ENCODE measurements at regions not wholly inside any gene's neighbourhood (a gene's known extent, or its start where the extent isn't known, plus 50 kb on each side); places are given as distances from the start of the nearest gene placed in this dataset.
"Not testable (repeated sequence)": the region's sequence is repeated elsewhere in the genome, so short reads cannot be mapped to it uniquely, and the experiment has no call there.

GRCh38 chr12:31183899-31184298, 110.2 kb downstream of the DDX11 start:
- TF ChIP-seq EZH2 (IDR thresholded peaks at IDR 0.05; ENCODE audit: borderline replicate concordance, low read length) = not testable (repeated sequence)
- TF ChIP-seq, protein P1, sequence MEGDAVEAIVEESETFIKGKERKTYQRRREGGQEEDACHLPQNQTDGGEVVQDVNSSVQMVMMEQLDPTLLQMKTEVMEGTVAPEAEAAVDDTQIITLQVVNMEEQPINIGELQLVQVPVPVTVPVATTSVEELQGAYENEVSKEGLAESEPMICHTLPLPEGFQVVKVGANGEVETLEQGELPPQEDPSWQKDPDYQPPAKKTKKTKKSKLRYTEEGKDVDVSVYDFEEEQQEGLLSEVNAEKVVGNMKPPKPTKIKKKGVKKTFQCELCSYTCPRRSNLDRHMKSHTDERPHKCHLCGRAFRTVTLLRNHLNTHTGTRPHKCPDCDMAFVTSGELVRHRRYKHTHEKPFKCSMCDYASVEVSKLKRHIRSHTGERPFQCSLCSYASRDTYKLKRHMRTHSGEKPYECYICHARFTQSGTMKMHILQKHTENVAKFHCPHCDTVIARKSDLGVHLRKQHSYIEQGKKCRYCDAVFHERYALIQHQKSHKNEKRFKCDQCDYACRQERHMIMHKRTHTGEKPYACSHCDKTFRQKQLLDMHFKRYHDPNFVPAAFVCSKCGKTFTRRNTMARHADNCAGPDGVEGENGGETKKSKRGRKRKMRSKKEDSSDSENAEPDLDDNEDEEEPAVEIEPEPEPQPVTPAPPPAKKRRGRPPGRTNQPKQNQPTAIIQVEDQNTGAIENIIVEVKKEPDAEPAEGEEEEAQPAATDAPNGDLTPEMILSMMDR (conservative IDR thresholded peaks at IDR 0.05 in 1 of 2, IDR thresholded peaks at IDR 0.05 in 1 of 2; ENCODE audit: extremely low read depth in 1 of 2, insufficient read depth in 1 of 2, low read depth in 1 of 2, low read length in 2 of 2) = not testable (repeated sequence)

All from mammary epithelial cell (primary cell).